GM18502 (cell line): ENCODE measurements at regions not wholly inside any gene's neighbourhood (a gene's known extent, or its start where the extent isn't known, plus 50 kb on each side); places are given as distances from the start of the nearest gene placed in this dataset.
"Not testable (repeated sequence)": the region's sequence is repeated elsewhere in the genome, so short reads cannot be mapped to it uniquely, and the experiment has no call there.

Experiments
- ATAC-seq: cut with Tn5 transposase; IDR thresholded peaks from one replicate; pipeline ENCODE4 v1.9.1; 2021; ENCODE audit warnings: mild to moderate bottlenecking; ENCODE audit not compliant: unreplicated experiment, poor library complexity

DNA sequence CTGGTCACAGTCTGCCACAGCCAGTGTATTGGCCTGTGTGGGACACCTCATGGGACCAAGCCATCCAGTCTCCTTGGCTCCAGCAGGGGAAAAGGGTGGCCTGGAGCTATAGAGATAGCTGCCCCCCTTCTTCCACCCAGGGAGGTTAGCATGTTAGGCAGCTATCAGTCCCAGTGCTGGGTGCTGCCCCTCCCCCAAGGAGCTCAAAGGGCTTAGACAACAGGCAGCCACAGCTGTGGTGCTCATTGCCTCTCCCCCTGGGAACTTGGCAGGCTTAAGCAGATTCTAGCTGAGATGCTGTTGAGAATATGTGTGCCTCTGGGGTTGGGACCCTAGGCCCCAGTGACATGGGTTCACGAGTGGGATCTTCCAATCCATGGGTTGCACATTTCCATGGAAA lies 226.0 kb upstream of the PTGER4 start:
- ATAC-seq: no peak

DNA sequence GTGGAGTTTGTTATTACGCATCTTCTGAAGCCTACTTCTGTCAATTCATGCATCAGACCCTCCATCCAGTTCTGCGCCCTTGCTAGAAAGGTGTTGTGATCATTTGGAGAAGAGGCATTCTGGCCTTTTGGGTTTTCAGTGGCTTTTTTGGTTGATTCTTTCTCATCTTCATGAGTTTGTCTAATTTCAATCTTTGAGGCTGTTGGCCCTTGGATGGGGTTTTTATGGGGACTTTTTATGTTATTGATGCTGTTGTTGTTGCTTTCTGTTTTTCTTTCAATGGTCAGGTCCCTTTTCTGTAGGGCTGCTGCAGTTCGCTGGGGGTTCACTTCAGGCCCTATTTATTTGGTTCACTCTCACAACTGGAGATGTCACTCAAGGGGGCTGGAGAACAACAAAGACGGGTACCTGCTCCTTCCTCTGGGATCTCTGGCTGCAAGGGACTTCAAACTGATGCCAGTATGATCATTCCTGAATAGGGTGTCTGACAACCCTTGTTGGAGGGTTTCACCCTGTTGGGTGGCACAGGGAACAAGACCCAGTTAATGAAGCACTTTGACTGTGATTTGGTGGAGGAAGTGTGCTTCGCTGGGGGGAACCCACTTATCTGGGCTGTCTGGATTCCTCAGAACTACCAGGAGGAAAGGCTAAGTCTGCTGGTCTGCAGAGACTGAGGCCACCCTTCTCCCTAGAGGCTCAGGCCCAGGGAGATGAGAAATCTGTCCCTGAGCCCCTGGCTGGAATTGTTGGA lies 226.7 kb upstream of the PTGER4 start:
- no peak for ATAC-seq

DNA sequence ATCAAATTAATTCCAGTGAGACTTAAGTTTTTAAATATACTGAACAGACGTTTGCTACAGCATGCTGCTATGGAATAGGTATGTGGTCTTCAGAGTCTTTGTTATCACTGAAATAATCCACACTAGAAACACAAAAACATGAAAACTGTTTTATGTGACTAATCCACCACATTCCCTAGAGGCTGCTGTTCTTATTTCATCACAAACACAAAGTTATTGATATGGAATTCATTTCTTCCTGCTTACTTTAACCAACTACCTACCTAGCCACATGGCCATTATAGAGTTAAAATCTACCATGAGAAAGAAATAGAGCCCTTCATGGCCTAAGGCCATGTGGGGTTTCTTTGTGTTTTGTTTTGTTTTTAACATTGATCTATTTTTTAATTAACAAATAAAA lies 232.3 kb upstream of the PTGER4 start:
- no peak for ATAC-seq

DNA sequence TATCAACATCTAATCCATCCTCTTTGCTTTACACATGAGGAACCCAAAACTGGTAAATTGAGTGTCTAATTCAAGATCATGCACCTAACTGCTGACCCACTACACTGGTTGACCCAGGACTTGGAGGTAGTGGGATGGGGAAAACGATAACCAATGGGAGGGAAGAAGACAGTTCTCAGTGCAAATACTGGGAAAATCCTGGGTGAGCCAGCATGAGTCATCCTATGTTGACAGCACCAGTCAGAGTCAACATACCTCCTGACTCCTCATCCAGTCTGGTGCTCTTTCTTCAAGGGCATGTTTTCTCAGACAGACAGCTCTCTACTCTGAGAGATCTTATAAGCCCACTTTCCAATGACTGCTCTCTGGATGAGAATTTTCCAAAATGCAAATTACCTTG lies 232.8 kb upstream of the PTGER4 start:
- ATAC-seq: no peak

DNA sequence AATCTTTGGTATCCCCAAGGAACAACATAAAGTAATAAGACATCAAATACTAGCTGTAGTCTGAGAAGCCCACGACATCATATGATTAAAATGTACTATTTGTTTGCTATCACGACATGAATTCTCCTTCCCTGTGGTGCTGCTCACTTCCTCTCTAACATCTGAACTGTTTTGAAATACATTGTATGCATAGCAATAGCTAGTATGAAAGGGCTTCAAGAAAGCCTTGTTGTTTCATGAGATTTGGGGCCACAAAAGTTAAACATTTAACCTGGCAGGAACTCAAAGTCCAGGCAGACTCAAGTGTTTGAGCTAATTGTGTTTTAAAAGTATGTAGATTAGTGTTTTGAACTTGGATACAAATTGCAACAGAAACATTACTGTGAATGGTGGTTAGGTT lies 237.4 kb upstream of the PTGER4 start:
- ATAC-seq: no peak

DNA sequence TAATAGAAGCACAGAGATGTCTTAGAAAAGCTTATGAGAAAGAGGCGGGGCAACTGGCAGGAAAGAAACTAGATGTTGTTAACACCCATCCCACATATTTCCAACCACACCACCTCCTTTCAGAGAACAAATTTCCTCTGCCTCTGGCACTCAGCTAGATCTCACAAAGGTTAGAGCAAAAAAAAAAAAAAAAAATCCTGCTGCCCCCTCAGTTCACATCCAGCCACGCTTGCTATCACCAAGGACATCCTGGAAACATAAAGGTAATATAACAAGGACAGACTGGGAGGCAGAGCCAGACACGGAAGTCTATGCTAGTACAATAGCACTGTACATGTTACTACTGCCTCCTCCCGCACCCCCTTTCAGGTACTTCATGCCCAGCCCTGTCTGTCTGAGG lies 238.0 kb upstream of the PTGER4 start:
- no peak for ATAC-seq

DNA sequence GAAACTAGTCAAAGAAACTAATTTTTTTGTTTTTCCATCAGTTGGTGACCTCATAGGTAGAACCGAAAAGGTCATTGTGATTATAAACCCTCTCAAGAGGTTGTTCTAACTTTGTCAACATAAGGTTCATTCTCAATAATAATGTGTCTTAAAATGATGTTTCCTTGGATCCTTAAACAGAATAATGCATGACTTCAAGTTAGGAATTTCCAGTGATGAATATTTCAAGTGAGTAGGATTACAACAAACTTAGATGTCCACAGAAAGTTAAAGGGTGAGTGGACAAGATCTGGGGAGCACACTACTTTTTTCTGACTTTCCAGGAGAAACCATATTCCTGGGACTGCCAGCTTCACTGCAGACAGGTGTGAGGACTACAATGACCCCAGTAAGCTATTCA lies 239.0 kb upstream of the PTGER4 start:
- ATAC-seq: no peak

DNA sequence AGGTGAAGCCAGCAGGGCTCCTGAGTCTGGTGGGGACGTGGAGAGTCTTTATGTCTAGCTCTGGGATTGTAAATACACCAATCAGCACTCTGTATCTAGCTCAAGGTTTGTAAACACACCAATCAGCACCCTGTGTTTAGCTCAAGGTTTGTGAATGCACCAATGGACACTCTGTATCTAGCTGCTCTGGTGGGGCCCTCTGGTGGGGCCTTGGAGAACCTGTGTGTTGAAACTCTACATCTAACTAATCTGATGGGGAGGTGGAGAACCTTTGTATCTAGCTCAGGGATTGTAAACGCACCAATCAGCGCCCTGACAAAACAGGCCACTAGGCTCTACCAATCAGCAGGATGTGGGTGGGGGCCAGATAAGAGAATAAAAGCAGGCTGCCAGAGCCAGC lies 240.6 kb upstream of the PTGER4 start:
- ATAC-seq: not testable (repeated sequence)

DNA sequence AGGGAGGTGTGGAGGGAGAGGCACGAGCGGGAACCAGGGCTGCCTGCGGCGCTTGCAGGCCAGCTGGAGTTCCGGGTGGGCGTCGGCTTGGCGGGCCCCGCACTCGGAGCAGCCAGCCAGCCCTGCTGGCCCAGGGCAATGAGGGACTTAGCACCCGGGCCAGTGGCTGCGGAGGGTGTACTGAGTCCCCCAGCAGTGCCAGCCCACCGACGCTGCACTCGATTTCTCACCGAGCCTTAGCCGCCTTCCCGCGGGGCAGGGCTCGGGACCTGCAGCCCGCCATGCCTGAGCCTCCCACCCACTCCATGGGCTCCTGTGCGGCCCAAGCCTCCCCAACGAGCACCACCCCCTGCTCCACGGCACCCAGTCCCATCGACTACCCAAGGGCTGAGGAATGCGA lies 241.1 kb upstream of the PTGER4 start:
- not testable (repeated sequence) for ATAC-seq

DNA sequence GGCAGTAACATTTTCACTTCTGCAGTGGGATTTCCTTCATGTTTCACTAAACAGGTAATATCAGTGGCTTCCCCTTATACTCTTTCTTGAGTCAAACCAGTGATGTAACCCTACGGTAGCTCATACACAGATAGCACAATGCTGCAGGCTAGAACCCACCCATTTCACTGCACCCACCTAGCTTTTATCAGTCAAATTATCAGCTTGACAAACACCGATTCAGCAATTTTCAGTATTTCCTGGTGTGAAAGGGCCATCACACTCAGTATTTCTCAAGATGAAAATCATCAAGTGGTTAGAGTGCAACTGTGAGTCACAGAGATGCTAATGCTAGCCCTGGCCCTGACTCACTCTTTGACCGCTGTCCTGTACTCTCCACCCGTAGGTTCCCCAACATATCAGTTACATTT lies 242.3 kb upstream of the PTGER4 start:
- ATAC-seq: peak; percentile 45

DNA sequence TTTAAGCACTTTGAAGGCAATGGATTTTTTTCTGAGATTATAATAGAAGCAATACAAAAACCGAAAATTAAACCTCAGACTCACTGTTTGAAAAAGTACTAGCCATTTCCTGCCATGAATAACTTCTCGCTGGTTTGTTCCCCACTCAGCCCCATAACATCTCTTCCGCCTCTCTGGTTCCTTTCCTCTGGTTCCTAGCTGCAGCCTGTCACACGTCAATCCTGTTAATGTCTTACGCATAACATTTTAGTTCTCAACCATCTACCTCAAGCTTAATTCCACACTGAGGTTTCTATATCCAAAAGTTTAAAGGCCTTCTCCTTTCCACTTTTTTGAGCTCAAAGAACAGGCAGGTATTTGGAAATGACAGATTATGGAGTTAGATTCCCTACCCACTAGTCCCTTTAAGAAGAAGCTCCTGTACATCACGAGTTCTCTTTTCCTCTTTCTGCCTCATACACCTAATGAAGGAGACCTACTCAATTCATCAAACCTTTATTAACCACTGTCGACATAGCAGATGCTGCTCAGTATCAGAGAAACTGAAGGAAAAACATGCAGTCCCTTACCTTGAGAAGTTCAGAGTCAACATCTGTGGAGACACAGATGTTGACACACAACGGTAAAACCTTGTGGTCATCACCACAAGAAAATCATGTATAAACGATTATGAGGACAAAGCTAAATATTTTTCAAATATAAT lies 243.0 kb upstream of the PTGER4 start:
- peak; percentile 75 for ATAC-seq

DNA sequence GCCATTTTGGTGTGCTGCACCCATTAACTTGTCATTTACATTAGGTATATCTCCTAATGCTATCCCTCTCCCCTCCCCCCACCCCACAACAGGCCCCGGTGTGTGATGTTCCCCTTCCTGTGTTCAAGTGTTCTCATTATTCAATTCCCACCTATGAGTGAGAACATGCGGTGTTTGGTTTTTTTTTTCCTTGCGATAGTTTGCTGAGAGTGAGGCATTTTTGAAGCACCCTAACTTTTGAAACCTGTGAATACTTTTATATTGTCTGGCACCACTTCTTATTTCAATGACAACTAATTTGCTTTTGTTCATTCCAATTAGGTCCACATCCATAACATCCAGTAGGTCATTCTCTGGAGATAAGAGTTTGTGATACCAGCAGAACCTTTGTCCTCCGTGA lies 244.0 kb upstream of the PTGER4 start:
- not testable (repeated sequence) for ATAC-seq

DNA sequence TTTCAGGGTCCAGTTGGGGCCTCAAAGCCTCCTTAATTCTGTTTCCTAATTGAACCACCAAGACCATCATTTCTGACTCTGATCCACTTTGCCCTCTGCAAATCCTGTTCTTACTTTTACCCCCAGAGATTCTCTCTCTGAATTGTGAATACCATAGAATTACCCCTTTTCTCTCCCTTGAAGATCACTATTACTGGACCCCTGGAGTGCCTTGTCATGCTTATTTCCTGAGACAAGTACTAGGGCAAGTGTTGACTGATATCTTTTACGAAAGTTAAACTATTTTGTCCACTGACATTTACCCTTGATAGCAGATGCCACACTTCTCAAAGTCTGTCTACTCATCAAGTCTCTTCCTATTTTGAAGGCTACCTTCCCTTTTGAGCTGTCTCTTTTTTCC lies 246.9 kb upstream of the PTGER4 start:
- no peak for ATAC-seq

DNA sequence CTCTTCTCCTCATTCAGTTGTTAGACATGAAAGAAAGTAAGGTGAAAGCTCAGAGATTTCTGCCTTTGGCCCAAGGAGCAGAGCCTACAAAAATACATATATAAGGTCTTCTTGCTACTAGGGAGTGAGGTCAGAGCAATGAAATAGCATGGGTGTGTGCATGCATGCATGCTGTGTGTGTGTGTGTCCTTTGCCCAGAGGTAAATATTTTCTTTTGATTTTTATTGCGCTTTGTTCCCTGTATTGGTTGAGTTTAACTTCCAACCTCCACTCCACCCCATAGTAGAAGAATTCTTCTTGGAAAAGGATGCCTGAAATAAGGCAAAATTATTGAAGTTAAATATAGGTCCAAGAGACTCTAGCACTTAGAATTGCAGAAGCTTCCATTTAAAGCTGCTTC lies 248.0 kb upstream of the PTGER4 start:
- ATAC-seq: no peak

DNA sequence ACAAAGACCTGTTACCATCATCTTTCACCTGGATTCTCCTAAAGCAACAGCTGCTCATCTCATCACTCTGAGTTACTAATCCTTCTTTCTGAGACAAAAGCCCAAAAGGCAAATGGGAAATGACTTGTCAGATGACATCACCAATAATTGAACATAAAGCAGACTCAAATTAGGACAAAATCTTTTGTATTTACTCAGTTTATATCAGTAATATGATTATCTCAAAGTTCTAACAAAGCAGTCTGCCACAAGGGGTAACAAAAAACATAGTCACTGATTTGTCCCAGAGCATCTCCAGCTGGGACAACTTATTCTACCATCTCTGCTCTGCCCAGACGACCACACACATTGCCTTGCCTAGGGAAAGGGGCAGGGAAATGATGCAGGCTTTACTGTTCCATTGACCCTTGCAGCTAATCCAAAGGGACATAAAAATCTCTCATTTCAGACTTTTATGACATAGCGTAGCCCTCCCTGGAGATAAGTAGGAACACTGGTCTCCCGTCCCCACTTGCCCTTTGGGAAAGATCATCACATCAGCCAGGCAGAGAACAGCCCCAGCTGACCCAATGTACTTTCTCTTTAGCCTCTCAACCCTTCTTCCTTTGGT lies 249.5 kb upstream of the PTGER4 start:
- no peak for ATAC-seq

DNA sequence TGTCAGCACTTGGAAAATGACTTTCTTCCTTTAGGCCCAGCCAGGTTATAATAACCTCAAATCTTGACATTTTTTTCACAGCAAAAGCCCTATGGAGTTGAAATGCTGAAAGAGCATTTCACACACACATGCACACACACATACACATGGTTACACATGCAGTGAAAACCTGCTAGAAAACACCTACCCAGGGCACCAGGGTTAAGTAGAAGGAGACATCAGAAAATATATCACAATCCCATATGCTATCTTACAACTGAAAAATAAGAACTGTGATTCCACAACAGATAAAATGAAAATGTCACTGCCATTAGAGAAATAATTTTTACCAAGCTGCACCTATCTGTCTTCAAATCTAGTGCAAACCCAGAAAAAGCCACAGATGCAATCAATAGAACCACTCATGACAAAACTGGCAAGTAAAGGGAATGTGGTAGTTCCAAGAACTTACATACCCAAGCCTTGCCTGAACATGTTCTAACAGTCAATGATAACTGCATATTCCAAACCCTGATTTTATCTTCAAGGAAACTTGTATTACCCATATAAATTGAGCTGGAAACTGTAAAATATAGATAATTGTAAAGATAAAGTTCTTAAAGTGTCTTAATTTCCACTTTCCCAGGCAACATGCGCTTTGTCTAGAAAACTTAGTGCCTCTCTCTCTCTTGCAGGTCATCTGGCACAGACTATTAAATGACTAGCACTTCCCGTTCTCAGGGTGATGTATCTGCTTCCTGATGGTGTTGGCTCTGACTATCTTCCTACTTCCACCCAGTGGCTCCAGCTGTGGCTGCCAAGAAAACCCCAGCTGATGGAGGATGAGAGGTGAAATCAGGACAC lies 250.2 kb upstream of the PTGER4 start:
- peak; percentile 48 for ATAC-seq

DNA sequence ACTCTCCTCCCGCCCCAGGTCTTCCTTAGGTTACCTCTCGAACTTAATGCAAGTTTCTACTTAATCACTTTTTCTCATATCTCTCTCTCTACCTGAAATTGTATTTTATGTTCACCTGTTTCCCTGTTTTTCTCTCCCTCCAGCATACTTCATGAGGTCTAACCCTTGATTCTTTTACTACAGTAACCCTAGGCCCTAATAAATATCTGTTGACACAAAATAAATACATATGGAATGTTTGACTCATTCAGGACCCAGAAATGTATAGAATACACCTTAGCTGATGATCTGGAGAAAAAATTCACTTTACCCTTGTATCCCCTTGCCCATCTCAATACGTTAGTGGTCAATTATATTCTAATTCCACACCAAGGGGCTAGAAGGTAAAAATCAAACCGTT lies 250.9 kb upstream of the PTGER4 start:
- ATAC-seq: no peak

DNA sequence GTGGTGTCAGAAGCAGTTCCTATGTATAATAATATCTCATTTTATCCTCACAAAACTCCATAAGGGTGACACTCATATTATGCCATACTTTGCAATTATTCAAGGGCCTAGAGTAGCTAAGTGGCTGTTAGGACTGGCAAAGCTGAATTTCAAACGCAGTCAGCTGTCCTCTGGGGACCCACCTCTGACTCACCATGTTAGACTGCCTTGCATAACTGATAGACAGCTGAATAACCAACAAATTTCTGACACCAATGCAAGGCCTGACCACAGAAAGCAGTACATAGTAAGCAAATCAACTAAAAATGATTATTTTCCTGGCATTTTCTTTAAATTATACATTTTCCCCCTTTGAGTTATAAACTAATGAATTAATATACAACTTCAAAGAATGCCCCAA lies 251.6 kb upstream of the PTGER4 start:
- ATAC-seq: no peak

DNA sequence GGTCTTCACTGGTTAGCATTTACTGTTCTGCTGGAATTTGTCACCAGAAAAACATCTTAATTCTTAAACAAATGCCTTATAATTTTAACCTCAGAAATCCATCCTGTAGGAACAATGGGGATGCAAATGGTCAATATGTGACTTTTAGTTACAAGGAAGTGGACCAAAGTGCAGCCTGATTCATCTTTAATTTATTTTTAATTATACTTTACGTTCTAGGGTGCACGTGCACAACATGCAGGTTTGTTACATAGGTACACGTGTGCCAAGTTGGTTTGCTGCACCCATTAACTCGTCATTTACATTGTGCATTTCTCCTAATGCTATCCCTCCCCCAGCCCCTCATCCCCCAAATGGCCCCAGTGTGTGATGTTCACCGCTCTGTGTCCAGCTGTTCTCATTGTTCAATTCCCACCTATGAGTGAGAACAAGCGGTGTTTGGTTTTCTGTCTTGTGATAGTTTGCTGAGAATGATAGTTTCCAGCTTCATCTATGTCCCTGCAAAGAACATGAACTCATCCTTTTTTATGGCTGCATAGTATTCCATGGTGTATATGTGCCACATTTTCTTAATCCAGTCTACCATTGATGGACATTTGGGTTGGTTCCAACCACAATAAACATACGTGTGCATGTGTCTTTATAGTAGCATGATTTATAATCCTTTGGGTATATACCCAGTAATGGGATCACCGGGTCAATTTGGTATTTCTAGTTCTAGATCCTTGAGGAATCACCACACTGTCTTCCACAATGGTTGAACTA lies 262.5 kb upstream of the PTGER4 start:
- not testable (repeated sequence) for ATAC-seq

DNA sequence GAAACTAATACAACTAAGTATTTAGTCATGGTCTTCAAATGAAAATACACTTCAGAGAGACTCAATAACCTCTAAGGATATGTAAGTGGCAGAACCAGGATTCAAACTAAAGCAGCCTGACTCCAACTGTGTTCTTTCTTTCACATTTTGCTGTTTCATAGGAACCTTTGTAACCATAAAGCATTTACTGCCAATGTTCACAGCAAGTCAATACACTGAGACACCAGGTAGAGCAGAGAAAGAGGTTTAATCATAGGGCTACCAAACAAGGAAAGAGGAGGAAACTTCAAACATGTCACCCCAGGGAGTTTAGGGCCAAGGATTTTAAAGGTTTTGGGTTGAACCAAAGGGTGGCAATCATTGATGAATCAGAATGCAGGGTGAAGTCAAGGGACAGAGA lies 263.1 kb upstream of the PTGER4 start:
- no peak for ATAC-seq
